Activated T-helper 1 cell treated with Interleukin-2 at 50 U/mL for 16 hours (primary cell): ENCODE measurements at regions not wholly inside any gene's neighbourhood (a gene's known extent, or its start where the extent isn't known, plus 50 kb on each side); places are given as distances from the start of the nearest gene placed in this dataset.

Source experiments
- DNase-seq: peaks from one replicate; pipeline ENCODE4 v3.0.0-alpha.2; 2020; ENCODE audit warnings: low read depth

DNA sequence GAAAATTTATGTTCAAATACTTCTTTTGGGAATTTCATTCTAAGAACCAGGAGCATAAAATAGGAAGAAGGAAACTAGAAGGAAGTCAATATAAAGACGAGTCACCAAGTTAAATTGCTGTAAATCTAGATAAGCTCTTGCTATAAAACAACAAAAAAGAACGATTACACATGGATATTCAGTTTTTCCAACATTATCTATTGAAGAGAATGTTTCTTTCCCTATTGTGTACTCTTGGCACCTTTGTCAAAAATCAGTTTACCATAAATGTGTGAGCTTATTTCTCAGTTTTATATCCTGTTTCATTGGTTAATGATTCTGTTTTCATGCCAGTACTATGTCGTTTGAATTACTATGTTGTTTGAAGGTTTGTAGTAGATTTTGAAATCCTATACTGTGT lies 536.3 kb upstream of the MKI67 start:
- no peak for DNase-seq

GRCh38 chr10:128664729-128665128 lies 538.5 kb upstream of the MKI67 start:
- DNase-seq, result no peak

- no peak for DNase-seq
These were observed 549.2 kb upstream of the MKI67 start for GRCh38 chr10:128675405-128675804.

- DNase-seq, result no peak
These were observed 553.9 kb upstream of the MKI67 start for GRCh38 chr10:128680116-128680515.

DNA sequence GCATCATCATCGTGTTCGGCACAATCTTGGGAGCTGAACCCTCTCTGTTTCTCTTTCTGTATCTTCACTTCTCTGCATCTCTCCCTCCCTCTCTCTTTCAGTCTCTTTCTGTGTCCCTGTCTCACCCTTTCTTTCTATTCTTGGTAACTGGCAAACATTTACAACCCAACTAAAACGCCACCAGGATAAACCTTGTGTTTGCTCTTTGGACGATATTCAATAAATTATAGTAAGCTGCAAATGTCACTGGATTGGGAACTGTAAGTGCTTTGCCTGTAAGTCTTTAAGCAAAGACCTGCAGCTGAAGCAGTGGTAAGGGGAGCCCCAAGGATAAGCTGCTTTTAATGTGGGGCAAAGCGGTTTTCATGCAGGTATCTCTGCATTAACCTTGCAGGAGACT lies 558.0 kb upstream of the MKI67 start:
- no peak for DNase-seq

DNA sequence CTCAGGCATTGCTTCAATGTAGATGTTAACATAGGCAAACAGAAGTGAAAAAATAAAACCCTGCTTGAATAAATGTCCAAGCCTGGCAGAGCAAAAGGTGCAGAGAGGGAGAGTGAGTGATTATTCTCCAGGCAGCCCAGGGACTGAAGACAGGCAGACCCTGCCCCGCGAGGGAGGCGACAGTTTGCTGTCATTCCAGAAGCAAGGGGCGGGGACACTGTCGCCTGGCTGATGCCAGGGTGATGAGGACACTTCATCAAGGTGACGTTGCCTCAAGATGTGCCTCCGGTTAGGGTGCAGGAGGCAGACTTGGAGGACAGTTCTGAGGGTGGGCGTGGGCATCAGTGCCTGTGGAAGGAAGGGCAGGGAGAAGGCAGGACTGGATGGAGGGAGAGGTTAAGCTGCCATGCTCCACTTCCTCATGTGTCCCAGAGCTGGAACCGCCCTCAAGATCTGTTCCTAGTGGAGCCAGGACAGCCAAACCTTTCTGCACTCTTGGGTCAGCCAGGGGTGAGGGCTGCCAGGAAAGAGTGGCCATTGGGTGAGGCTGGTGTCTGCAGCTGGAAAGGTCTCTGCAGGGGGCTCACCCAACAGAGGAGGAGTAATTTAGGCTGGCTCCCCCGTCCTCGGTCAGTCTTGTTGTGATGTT lies 560.5 kb upstream of the MKI67 start:
- DNase-seq, result no peak

DNA sequence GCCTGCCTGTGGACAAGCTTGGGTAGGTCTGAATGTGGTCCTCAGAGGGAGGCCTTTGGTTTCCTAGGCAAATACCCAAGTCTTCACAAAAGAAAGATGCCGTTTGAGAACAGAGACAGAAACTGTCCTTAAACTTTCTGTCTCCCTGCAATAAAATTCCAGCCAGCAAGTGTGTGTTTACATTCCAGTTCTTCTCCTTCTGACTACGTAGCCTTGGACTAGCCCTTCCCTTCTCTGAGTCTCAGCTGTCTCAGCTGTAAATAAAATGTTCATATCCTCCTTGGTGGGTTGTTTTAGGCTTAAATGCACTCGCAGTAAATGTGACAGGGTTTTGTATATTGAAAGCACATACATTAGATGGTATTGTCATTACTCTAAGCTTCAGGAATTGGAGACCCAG lies 561.2 kb upstream of the MKI67 start:
- DNase-seq, result no peak

GRCh38 chr10:128687927-128688549 lies 561.8 kb upstream of the MKI67 start:
- DNase-seq, result no peak

- no peak for DNase-seq
These were observed 563.4 kb upstream of the MKI67 start for GRCh38 chr10:128689667-128690066.

GRCh38 chr10:128693493-128694131 lies 567.4 kb upstream of the MKI67 start:
- DNase-seq, result no peak

DNA sequence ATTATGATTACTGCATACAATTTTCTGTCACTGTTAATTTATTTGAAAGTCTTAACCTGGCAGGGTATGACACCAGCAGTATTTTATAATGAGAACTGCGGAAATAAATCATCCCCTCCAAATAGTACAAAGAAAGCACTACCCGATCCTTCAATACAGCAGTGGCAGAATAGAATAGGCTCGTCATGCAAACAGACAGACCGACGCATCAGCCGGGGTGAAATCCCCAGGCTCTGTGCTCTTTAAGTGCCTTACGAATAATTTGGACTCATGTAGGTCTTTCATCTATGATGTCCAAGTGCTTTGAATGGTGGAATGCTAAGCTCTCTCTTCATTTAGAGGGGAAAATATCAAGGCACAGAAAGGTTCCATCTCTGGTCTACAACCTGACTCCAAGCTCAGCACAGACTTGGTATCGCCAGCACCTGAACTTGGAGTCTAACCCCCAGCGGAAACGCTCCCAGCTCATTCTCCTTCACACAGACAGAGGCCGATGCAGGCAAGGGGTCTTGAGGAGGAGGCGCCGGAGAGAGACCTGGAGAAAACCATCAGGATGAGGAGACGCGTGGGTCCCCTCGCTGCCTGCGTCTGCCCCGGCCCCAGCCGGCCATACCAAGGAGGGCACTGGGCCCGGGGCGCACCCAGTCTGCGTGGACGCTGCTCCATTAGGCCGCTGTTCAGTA lies 568.1 kb upstream of the MKI67 start:
- DNase-seq, result no peak

DNA sequence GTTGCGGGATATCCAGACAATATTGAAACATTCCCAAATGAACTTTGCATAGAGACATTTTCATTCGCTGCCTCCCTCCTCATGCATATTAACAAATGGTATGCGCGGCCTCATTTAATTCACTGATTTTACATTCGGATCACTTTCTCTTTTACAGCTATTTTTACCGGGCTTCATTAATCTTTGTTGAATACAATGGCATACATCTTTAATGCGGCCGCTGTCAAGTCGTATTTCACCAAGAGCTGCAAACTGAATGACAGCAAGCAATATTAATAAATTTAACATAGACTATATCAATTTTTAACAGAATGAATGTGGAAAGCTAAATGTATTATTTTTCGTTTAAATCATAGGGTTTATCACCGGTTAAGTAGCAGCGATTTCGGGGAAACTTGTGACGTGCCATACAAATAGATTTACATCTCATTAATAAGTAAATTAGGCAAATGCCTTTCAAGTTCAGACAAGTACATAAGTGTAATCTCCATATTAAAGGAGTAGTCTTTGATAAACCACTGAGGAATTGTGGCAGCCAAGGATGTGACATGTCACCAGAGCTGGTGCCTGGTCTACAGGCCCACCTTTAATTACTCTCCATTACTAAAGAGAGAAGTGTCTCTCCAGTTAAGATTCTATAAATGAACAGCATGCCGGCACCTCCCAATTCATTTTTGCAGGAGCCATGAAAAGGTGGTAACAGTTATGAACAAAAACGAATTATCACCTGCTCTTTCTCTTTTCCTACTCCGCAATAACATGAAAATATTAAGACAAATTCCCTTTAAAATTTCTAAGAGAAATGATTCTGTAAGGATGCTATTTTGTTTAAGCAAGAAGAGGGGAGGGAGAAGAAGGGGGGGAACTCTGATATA lies 568.9 kb upstream of the MKI67 start:
- DNase-seq, result no peak

DNA sequence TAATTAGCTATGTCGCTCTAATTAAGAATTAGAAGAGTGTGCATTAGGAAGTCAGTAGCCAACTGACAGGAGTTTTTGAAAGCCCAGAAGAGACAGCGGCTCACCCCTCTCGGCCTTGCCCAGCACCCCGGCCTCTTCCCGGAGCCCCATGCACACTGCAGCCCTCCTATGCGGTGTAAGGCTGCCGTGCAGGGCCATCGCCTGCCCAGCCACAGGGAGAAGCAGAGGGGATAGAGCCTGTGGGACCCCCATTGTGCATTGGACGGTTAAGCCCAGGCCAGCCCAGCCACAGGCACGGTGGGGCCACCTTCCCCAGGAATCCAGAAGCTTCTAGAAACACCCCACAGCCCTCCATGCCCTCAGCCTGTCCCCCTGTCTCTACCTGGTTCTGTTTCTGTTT lies 569.7 kb upstream of the MKI67 start:
- no peak for DNase-seq

- no peak for DNase-seq
These were observed 571.2 kb upstream of the MKI67 start for GRCh38 chr10:128697437-128697836.

- DNase-seq, result no peak
These were observed 575.2 kb upstream of the MKI67 start for GRCh38 chr10:128701381-128701780.

- DNase-seq, result no peak
These were observed 575.6 kb upstream of the MKI67 start for GRCh38 chr10:128701837-128702236.

- DNase-seq, result no peak
These were observed 578.5 kb upstream of the MKI67 start for GRCh38 chr10:128704716-128705115.

DNA sequence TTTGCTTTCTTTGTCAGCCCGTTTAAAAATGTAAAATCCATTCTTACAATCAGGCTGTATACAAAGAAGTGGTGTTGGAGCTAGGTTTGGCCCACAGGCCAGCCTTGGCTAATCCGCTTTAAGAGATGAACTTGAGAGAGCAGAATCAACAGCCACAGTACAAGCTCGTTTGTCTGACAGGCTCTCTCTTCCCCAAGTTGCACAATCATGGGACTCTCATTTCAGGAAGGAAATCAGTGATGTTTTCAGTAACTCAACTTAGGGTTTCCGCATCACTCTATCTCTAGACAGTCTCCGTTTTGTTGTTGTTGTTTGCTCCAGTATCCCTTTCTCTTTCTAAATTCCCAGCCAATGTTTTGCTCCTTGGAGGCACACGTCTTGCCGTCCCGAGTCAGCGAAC lies 582.0 kb upstream of the MKI67 start:
- no peak for DNase-seq

- DNase-seq, result no peak
These were observed 583.5 kb upstream of the MKI67 start for GRCh38 chr10:128709686-128710085.

GRCh38 chr10:128710098-128710797 lies 584.0 kb upstream of the MKI67 start:
- no peak for DNase-seq

DNA sequence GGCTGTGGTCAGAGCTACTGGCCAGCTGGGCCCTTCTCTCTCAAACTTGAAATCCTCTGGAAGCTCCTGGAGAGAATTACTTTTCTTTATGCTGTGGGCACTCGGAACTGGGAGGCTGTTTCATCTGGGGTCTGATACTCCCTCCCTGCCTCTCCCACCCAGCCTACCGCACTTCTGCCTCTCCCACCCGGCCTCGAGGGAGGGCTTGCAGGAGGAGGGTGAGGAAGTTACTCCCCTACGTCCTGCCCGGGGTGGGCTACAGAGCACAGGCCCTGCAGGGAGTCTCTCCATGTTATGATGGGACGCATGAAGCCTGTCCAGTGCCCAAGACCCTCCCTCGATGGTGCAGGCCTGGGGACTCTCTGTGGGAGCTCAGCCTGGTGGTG lies 584.6 kb upstream of the MKI67 start:
- DNase-seq, result no peak

DNA sequence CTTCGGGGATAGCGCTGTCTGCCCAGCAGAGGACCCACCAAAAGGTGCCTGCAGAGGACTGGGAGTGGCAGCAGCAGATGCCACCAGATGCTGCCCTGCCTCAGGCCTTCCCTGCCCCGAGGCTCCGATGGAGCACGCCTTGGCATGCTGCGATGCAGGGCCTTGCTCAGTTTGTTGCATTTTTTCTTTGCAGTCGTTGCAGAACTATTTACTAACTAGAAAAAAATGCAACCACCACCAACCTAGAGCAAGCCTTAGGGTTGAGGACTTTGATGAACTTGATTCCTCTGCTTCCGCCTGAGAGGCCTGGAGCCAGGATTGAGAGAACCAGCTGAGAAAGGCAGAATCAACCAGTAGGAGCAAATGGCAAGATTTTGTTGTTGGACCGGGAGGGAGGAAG lies 585.6 kb upstream of the MKI67 start:
- no peak for DNase-seq
